GM19438 (cell line): ENCODE measurements at regions not wholly inside any gene's neighbourhood (a gene's known extent, or its start where the extent isn't known, plus 50 kb on each side); places are given as distances from the start of the nearest gene placed in this dataset.
"Not testable (repeated sequence)": the region's sequence is repeated elsewhere in the genome, so short reads cannot be mapped to it uniquely, and the experiment has no call there.

ENCODE experiments used
- ATAC-seq: cut with Tn5 transposase; IDR thresholded peaks from one replicate; pipeline ENCODE4 v1.9.1; 2021; ENCODE audit warnings: low read depth; ENCODE audit not compliant: unreplicated experiment

- ATAC-seq, result no peak
Observed at GRCh38 chr6:6474170-6474920, 114.2 kb upstream of the LY86 start.

- no peak for ATAC-seq
Observed at GRCh38 chr6:6479785-6480184, 108.7 kb upstream of the LY86 start.

GRCh38 chr6:6482256-6482655 is 106.3 kb upstream of the LY86 start:
- no peak for ATAC-seq

GRCh38 chr6:6483168-6483567 is 105.4 kb upstream of the LY86 start:
- ATAC-seq, result no peak

GRCh38 chr6:6483733-6484132 is 104.8 kb upstream of the LY86 start:
- no peak for ATAC-seq

- no peak for ATAC-seq
Observed at GRCh38 chr6:6484681-6485080, 103.8 kb upstream of the LY86 start.

GRCh38 chr6:6486595-6486994 is 101.9 kb upstream of the LY86 start:
- ATAC-seq, result no peak

- no peak for ATAC-seq
Observed at GRCh38 chr6:6491761-6492160, 96.8 kb upstream of the LY86 start.

GRCh38 chr6:6492675-6493074 is 95.8 kb upstream of the LY86 start:
- no peak for ATAC-seq

- not testable (repeated sequence) for ATAC-seq
Observed at GRCh38 chr6:6494139-6494538, 94.4 kb upstream of the LY86 start.

GRCh38 chr6:6494677-6495076 is 93.8 kb upstream of the LY86 start:
- no peak for ATAC-seq

- ATAC-seq, result no peak
Observed at GRCh38 chr6:6495851-6496250, 92.7 kb upstream of the LY86 start.

GRCh38 chr6:6497541-6497940 is 91.0 kb upstream of the LY86 start:
- no peak for ATAC-seq

- ATAC-seq, result no peak
Observed at GRCh38 chr6:6497976-6498375, 90.5 kb upstream of the LY86 start.

GRCh38 chr6:6503191-6503590 is 85.3 kb upstream of the LY86 start:
- ATAC-seq, result no peak

GRCh38 chr6:6505111-6505510 is 83.4 kb upstream of the LY86 start:
- no peak for ATAC-seq

- no peak for ATAC-seq
Observed at GRCh38 chr6:6508643-6509042, 79.9 kb upstream of the LY86 start.

GRCh38 chr6:6509284-6509683 is 79.2 kb upstream of the LY86 start:
- ATAC-seq, result no peak

GRCh38 chr6:6512711-6513110 is 75.8 kb upstream of the LY86 start:
- no peak for ATAC-seq

- no peak for ATAC-seq
Observed at GRCh38 chr6:6515691-6516607, 72.6 kb upstream of the LY86 start.

GRCh38 chr6:6516666-6517458 is 71.7 kb upstream of the LY86 start:
- no peak for ATAC-seq
